CD4-positive, alpha-beta T cell treated with Interleukin-12 subunit alpha and Interleukin-12 subunit beta, for 1 hour (primary cell): ENCODE measurements at regions not wholly inside any gene's neighbourhood (a gene's known extent, or its start where the extent isn't known, plus 50 kb on each side); places are given as distances from the start of the nearest gene placed in this dataset.

Source experiments
- DNase-seq: peaks from one replicate; pipeline ENCODE4 v3.0.0-alpha.2; 2020

DNA sequence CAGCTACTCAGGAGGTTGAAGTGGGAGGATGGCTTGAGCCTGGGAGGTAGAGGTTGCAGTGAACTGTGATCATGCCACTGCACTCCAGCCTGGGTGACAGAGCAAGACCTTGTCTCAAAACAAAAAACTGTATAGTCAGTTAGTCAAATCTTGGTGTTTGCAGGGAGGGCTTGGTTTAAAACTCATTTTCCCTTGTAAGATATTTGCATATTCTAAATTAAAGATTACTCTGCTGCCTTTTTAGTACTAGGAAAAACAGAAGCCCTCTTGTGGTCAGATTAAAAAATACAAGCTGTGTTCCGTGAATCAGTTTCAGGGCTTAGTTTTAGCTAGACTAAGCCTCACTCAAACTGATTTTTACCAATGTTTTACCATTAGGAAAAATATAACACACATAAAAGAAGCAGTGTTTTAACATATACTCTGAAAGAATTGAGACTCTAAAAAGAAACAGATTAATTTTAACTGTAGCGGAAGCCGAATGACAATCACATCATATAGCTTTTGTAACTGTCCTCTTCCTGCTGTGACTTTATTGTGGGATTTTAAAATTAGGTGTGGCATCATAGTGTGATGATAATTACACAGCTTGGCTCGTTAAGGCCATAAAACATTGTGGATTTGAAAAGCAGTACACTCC, 84.9 kb upstream of the BASP1 start:
- DNase-seq, result no peak

DNA sequence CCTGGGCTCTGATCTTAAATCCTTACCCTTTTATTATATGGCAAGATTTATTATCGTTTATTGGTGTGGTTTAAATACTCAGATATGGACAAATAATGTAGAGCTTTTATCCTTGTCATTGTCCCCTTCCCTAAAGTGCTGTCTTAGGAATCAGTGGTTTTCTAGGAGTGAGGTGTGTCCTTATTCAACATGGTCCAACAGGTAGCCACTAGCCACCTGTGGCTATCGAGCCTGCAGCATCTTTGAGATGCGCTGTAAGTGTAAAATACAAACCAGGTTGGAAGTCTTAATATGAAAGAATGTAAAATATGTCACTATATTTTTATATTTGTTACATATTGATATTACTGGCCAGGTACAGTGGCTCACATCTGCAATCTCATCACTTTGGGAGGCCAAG, 82.4 kb upstream of the BASP1 start:
- DNase-seq, result no peak

DNA sequence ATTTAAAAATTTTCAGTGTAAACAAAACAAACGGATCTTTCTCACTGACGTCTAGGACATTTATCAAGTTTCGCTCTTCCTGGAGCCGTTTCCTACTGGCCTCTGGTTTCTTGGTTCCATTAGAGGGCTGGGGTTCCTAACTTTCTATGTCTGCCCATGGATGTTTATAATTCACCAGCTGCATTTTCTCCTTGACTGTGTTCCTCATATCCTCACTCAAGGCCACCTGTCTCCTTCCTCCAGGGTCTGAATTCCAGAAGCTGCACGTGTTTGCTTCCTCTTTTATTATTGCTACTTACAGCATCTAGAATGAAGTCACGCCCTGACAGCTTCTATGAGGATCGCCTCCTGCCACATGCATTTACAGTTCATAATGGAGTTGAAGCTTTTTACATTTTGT, 74.1 kb upstream of the BASP1 start:
- no peak for DNase-seq

DNA sequence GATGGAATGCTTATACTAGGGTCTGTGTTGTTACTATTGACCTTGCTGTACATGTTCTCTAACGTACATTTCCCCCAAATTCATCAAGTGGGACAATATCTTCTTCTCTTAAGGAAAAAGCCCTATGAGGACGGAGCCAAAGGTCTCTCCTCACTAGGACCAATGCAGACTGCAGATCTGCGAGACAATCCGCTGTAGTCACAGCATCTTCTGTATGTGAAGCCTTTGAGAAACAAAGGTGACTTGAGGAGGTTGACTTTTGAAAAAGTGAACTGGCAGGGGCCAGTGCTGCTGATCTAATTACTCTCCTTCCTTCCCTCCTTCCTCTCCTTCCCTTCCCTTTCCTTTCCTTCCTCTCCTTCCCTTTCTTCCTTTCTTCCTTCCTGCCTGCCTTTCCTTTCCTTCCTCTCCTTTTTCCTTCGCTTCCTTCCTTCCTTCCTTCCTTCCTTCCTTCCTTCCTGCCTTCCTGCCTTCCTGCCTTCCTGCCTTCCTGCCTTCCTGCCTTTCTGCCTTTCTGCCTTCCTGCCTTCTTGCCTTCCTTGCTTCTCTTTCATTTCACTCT, 71.1 kb upstream of the BASP1 start:
- DNase-seq, result no peak

DNA sequence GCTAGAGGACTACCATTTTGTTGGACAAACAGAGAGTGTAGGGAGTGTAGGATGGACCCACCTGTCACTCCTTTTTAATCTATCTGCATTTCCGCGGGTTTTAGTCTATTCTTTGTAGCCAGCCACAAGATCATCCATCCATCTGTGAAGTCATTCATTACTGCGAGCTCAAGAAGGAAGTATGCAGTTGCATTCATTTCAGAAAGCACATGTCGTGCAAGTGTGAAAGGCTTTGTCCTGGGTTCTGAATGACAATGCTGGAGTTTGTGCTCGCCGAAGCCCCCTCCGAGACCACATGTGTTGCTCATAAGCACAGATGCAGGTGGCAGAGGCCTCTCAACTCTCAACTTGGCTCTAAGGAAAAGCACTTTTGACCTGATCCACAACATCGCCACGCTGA, 70.3 kb upstream of the BASP1 start:
- no peak for DNase-seq

DNA sequence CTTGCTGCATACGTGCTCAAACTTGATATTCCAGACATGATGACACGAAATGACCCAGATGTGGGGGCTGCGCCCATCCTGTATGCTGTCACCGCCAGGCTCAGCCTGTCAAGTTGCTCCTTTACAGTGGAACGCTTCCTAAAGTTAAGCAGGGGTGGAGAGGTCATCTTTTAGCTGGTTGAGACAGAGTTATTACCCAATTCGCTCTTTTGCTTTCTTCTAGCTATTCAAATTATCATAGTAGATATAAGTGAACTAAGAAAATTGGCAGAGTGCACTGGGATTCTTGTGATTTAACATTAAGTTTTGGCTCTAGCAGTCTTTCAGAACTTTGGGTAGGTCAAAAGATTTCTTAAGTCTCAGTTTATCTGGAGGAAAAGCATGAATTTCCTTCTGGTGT, 69.8 kb upstream of the BASP1 start:
- no peak for DNase-seq

DNA sequence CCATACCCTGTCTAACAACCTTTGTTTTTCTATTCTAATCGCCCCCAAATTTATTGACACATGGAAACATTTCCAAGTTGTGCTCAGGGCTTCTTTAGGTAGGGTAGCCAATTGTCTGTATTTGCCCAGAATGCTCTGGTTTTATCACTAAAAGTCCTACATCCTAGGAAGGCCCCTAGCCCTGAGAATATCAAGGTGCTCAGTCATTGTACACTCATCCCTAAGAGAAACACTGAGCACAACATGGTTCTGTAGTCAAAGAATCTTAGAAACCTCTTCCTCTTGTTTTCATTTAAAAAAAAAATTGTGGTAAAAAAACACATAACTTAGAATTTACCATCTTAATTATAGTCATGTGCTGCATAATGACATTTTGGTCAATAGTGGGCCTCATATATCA, 69.0 kb upstream of the BASP1 start:
- DNase-seq, result no peak

DNA sequence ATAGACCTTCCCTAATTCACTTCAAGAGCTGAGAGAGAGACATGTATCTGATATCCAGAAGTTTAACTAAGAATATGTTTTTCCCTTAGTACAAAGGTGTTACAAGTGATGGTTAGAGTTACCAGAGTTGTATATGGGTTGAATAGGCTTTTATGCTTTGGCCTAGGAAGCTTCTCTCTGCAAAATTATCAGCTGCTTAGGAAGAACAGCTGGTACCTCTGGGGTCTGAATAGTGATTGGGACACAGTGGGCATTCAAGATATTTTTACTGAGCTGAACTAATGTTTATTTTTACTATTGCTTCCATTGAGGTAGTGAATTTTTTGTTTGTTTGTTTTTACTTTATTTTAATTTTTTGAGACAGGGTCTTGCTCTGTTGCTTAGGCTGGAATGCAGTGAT, 67.6 kb upstream of the BASP1 start:
- DNase-seq, result no peak

DNA sequence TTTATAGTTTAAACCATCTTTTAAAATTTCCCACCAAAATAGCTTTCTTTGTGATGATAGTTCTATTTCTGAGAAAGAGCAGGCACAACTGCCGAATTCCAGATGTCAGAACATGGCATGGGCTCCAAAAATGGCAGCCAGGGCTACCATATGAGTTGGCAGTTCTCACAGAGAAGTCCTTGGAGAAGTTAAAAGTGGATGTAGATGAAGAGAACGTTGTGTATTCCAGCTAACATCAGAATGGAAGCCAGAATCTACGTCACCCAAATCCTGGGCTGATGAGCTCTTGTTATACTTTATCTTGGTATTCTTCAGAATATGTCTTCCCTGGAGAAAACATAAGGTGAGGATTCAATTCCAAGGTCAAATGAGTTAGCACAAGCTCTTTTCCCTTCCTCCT, 66.9 kb upstream of the BASP1 start:
- DNase-seq, result no peak

DNA sequence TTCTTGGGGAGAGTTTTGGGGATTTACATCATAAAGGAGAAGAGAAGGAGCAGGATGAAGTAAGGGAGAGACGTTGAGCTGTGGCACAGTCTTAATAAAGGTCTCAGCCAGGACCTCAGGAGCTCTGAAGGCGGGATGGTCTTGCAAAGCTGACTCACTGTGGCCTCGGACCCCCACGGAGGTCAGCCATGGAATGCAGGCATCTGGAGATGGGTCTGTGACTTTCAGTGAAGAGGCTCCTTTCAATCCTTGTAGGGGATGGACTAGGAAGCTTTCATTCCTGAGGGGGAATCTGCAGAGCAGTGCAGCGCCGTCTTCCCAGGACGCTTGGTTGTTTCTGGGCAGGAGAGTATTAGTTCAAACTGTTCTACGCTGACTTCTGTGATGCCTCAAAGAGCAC, 65.7 kb upstream of the BASP1 start:
- DNase-seq, result no peak

DNA sequence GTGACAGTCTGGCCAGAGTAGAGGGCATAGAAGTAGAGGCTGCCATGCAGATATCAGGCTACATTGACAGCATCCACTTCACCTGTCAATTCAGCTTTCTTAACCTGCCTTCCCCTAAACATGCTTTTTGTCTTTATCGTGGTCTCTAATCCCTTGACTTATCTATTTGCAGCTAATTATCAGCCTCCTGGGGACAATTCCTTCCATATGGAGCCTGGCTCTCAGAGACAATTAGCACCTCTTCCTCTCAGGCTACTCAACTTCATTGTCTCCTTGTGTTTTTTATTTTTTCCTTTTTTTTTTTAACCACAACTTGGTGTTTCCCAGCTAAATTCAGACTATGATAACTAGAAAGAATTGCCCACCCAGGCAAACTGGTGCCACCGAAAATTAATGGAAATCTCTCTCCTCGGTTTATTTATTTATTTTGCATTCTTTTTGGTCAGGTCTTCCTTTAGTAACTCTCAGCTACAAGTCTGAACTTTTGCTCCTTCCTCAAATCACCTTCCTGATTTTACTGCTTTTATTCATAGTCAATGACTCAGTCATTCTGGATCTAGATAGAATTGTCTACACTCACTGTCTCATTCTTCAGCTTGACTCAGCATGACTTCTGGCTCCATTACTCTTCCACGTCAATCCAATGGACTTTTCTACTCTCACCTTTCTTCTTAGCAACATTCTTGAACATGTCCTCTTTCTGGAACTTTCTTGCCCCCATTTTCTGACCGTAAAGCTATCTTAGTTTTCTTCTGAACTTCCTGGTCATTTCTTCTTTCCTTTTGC, 63.0 kb upstream of the BASP1 start:
- no peak for DNase-seq

DNA sequence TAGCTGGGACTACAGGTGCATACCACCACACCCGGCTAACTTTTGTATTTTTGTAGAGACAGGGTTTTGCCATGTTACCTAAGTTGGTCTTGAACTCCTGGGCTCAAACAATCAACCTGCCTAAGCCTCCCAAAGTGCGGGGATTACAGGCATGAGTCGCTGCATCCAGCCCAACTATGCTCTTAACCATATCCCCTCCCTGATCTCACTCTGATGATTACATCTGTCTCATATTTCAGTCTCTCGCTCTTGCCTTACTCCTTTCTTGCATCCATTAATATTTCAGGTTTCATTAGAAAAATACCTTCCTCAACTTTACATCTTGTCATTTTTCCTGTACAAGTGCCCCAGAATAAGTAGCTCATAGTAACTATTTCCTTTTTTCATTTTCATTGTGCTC, 61.0 kb upstream of the BASP1 start:
- no peak for DNase-seq

DNA sequence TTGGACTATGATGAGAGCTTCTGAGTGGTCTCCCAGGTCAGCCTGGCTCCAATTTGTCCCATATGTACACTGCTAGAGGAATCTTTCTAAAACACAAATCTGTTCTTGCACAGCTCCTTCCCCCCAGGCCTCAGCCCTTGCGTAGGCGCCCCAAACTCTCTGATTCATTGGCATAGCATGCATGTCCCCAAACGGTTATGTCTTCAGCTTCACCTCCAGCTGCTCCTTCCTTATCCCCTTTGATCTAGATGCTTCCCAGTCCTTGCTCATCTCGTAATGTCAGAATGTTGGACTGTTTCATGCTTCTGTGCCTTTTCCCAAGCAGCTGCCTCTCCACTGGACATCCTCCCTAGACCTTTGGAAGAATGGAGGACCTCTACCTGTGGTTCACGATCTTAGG, 60.1 kb upstream of the BASP1 start:
- DNase-seq, result no peak

DNA sequence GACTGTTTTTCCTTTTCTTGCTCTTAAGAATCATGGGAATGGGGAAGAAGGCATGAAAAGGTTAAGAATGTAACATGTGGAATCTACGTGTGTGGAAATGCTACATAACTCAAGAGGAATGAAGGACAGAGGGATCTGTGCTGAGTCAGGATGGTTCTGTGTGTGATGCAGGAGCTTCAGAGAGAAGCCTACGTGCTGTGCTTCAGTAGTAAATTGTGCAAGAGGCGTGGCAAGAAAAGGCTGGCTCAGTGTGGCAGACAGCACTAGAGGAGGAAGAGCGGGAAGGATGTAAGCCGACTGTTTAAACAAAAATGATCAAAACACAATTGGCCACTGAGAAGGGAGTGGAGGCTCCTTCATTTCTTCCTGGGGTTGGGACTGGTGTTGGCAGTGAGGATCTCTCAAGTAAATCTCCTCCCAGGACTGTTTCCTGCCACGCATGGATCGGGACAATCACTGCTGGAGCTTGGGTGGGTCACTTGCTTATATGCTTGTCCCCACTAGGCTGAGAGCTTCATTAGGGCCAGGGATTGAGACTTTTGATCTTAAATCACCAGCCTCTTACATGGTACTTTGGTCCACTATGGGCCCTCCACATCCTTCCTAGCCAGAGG, 59.4 kb upstream of the BASP1 start:
- no peak for DNase-seq

DNA sequence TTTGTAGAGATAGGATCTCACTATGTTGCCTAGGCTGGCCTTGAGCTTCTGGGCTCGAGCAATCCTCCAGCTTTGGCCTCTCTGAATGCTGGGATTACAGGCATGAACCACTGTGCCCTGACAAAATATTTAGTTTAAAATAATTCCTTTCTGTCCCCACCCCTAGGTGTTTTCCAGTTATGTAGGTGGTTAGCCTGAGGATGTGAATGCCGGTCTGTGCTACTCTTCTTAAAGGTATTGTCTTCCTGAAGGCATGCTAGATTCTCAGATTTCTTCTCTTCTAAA, 56.7 kb upstream of the BASP1 start:
- DNase-seq, result no peak

DNA sequence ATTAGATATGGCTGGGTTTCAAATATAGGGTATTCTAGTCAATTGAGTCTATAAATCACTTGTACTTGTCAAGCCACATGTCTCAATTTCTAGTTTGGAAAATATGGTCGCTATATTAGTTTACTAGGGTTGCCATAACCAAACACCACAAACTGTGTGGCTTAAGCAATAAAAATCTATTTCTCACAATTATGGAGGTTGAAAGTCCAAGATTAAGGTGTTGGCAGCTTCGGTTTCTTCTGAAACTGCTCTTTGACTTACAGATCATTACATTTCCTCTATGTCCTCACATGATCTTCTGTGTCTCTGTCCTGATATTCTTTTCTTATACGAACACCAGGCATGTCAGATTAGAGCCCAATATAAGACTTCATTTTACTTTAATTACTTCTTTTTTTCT, 55.8 kb upstream of the BASP1 start:
- DNase-seq, result no peak

DNA sequence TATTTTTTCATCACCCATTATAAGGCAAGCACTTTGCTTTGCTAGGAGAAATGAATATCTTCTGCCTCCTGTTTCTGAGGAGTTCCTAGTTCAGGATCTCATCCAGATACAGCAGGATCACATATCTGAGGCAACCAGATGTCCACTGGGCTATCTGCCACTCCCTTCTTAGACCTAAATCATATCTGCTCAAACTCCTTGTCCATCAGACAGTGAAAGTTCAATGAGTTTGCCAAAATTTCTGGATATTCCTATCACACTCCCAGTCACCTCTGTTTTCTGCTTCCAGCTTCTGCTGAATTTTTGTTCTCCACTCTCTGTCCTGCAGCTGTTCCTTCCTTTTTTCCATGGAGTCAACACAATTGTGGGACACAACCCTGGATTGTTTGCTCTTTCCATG, 54.2 kb upstream of the BASP1 start:
- no peak for DNase-seq

DNA sequence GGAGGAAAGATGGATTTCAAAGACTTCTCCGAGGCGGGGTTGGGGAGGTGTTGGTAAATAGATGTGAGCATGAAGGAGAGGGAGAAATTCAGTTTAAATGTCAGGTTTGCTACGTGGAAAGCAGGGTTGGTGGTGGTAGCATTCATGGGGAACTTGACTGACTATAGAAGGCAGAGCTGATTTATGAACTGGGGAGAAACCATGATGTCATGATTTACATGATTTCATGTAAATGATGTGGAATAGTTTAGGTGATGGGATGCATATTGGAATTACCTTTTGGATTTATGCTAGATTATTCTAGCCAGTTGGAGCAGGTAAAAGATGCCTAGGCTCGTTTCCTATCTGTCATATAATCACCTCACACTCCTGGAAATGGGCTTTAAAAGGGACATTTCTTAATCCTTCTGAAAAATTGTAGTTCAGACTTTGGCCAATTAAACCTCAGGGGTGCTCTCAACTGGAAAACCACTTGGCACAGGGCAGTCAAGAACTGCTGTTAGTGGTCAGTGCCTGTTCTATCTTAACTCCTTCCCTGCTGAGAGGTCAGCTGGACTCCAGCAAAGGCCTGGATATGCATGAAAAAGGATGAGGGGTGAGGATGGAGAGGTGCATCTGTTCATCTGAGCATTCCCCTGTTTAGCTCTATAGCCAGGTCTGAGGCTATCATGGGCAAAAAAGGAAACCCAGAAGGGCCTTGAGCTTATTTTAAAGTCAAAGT, 50.1 kb upstream of the BASP1 start:
- DNase-seq, result no peak
